ENCODE measurements at regions not wholly inside any gene's neighbourhood (a gene's known extent, or its start where the extent isn't known, plus 50 kb on each side); places are given as distances from the start of the nearest gene placed in this dataset.

DNA sequence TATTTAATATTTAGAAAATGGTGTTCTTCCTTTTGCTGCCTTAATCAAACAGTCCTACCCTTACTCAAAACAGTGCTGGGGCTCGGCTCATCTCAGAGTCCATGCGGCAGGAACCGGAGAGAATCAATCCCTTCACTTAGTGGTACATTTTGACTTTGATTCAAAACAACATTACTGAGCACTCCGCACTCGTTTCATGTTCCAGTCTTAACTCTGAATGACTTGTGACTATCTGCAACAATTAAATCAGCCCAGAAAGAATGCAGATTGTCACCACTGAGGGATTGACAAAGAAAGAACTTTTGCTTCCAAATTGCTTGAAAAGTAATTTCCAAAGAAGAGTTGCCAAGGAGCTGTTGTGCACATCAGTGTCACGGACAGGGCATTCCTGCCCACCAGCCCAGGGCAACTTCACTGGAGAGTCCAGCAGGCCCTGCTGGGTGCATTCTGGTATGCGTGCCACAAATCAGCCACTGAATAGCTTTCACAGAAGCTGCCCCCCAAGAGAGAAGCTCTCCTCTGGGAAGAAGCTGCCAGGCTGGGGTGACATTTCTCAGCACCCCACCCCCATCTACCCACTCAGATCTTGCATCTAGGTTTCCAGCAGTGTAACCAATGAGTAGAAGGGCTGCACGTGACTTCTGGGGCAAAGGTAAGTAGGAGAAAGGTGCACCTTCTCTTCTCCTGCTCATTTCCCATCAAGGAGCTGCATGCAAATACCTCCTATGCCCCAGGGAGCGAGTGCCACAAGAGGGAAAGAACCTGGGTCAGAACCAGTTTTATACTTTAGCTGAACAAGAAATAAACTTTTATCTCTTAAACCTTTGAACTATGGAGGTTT lies 84.6 kb upstream of the ATP8B1 start:
- Histone ChIP-seq H3K27ac (ENCODE audit: low read depth in 1 of 2, low read length in 2 of 2) (no peak overlapping the region), H3K79me2 (ENCODE audit: insufficient read depth, low read length) (no peaks in the 10 kb centered on the region), H3K36me3 (replicated peaks in 1 of 2; ENCODE audit: control insufficient read depth in 1 of 2, insufficient read depth in 2 of 2, low read length in 2 of 2) (no peaks in the 10 kb centered on the region), H3K4me3 (replicated peaks in 1 of 3; ENCODE audit: low read depth in 2 of 3, low read length in 3 of 3) (no peak overlapping the region), H3K4me1 (ENCODE audit: control insufficient read depth in 1 of 2, insufficient read depth in 2 of 2, low read length in 2 of 2) (no peaks in the 10 kb centered on the region), H3K4me2 (replicated peaks; ENCODE audit: extremely low read depth, low read length, poor library complexity, severe bottlenecking) (no peak overlapping the region), H3K9ac (ENCODE audit: insufficient read depth, low read length, poor library complexity, severe bottlenecking) (no peak overlapping the region), H2AFZ (ENCODE audit: insufficient read depth, low read depth, low read length, poor library complexity, severe bottlenecking) (no peak overlapping the region), H4K20me1 (ENCODE audit: insufficient read depth, low read length) (no peaks in the 10 kb centered on the region), H3K27me3 (ENCODE audit: control insufficient read depth in 2 of 2, insufficient read depth in 2 of 2, low read length in 2 of 2) (no peaks in the 10 kb centered on the region), H3K9me3 (replicated peaks in 1 of 2; ENCODE audit: control insufficient read depth in 1 of 2, insufficient read depth in 1 of 2, low read length in 2 of 2) (peaks cover 6 to 24% of the 10 kb centered on the region in 2 donors)
- no peak overlapping the region for H3K4me3 Mint-ChIP-seq
- no peaks in the 10 kb centered on the region for H3K36me3 Mint-ChIP-seq
- no peak for DNase-seq
- H3K9me3 Mint-ChIP-seq: peaks cover 0 to 29% (median 14%) of the 10 kb centered on the region in 7 donors
- intact Hi-C loops (cut with micrococcal nuclease): loop anchor here in 1 of 2 donors (5.0 kb wide), 1 partner anchor 250 kb away; no protein-coding TSS in a partner anchor
- peaks cover 0 to 2% (median 1%) of the 10 kb centered on the region in 3 donors for H3K27me3 Mint-ChIP-seq (ENCODE audit: low read depth in 3 of 3)
- no peaks in the 10 kb centered on the region for H3K4me1 Mint-ChIP-seq
- TF ChIP-seq, protein P1, sequence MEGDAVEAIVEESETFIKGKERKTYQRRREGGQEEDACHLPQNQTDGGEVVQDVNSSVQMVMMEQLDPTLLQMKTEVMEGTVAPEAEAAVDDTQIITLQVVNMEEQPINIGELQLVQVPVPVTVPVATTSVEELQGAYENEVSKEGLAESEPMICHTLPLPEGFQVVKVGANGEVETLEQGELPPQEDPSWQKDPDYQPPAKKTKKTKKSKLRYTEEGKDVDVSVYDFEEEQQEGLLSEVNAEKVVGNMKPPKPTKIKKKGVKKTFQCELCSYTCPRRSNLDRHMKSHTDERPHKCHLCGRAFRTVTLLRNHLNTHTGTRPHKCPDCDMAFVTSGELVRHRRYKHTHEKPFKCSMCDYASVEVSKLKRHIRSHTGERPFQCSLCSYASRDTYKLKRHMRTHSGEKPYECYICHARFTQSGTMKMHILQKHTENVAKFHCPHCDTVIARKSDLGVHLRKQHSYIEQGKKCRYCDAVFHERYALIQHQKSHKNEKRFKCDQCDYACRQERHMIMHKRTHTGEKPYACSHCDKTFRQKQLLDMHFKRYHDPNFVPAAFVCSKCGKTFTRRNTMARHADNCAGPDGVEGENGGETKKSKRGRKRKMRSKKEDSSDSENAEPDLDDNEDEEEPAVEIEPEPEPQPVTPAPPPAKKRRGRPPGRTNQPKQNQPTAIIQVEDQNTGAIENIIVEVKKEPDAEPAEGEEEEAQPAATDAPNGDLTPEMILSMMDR (IDR thresholded peaks at IDR 0.05): no peak
- 97% methylated on average over 5 of the region's 9 CpGs for WGBS (ENCODE audit: insufficient coverage)
- H3K27ac Mint-ChIP-seq: no peak overlapping the region

DNA sequence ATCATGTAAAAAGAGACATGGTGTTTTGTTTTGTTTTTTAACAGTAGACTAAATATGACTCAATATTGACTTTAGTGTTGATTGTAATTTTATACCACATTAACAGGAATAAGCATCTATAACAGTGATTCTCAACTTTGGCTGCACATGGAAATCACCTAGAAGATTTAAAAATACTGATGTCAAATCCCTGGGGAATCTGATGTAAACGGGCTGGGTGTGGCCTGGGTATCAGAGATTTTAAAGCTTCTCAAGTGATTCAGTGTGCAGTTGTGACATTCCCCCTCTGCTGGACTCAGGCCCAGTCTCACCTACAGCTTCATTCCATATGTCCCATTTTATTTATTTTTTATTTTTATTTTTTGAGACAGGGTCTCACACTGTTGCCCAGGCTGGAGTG lies 82.8 kb upstream of the ATP8B1 start:
- Histone ChIP-seq H3K27me3 (ENCODE audit: control insufficient read depth in 2 of 2, insufficient read depth in 2 of 2, low read length in 2 of 2) (no peaks in the 10 kb centered on the region), H3K9me3 (replicated peaks in 1 of 2; ENCODE audit: control insufficient read depth in 1 of 2, insufficient read depth in 1 of 2, low read length in 2 of 2) (peaks cover 6 to 19% of the 10 kb centered on the region in 2 donors), H3K79me2 (ENCODE audit: insufficient read depth, low read length) (no peaks in the 10 kb centered on the region), H3K4me2 (replicated peaks; ENCODE audit: extremely low read depth, low read length, poor library complexity, severe bottlenecking) (no peak overlapping the region), H4K20me1 (ENCODE audit: insufficient read depth, low read length) (no peaks in the 10 kb centered on the region), H2AFZ (ENCODE audit: insufficient read depth, low read depth, low read length, poor library complexity, severe bottlenecking) (no peak overlapping the region), H3K9ac (ENCODE audit: insufficient read depth, low read length, poor library complexity, severe bottlenecking) (no peak overlapping the region), H3K4me3 (replicated peaks in 1 of 3; ENCODE audit: low read depth in 2 of 3, low read length in 3 of 3) (no peak overlapping the region), H3K27ac (ENCODE audit: low read depth in 1 of 2, low read length in 2 of 2) (no peak overlapping the region), H3K4me1 (ENCODE audit: control insufficient read depth in 1 of 2, insufficient read depth in 2 of 2, low read length in 2 of 2) (no peaks in the 10 kb centered on the region), H3K36me3 (replicated peaks in 1 of 2; ENCODE audit: control insufficient read depth in 1 of 2, insufficient read depth in 2 of 2, low read length in 2 of 2) (no peaks in the 10 kb centered on the region)
- Mint-ChIP-seq H3K27me3 (ENCODE audit: low read depth in 3 of 3) (no peaks in the 10 kb centered on the region), H3K36me3 (no peaks in the 10 kb centered on the region), H3K27ac (no peak overlapping the region), H3K4me3 (no peak overlapping the region), H3K9me3 (peaks cover 0 to 23% (median 12%) of the 10 kb centered on the region in 7 donors), H3K4me1 (no peaks in the 10 kb centered on the region)
- DNase-seq: no peak
- 100% methylated on average over 1 of the region's 1 CpG for WGBS (ENCODE audit: insufficient coverage)
- intact Hi-C loops (cut with micrococcal nuclease): loop anchor here in 1 of 2 donors (5.0 kb wide), 1 partner anchor 251 kb away; no protein-coding TSS in a partner anchor
- TF ChIP-seq, protein P1 (IDR thresholded peaks at IDR 0.05): no peak
